Inferior parietal cortex (tissue), 1 donor: ENCODE measurements at regions not wholly inside any gene's neighbourhood (a gene's known extent, or its start where the extent isn't known, plus 50 kb on each side); places are given as distances from the start of the nearest gene placed in this dataset.

ENCODE experiments used
- DNase-seq: peaks from one replicate; pipeline ENCODE4 v3.0.0-alpha.2; 2016; ENCODE audit errors: extremely low spot score

- DNase-seq: no peak
Observed at GRCh38 chr17:13087802-13088201, 70.0 kb upstream of the ELAC2 start.

DNA sequence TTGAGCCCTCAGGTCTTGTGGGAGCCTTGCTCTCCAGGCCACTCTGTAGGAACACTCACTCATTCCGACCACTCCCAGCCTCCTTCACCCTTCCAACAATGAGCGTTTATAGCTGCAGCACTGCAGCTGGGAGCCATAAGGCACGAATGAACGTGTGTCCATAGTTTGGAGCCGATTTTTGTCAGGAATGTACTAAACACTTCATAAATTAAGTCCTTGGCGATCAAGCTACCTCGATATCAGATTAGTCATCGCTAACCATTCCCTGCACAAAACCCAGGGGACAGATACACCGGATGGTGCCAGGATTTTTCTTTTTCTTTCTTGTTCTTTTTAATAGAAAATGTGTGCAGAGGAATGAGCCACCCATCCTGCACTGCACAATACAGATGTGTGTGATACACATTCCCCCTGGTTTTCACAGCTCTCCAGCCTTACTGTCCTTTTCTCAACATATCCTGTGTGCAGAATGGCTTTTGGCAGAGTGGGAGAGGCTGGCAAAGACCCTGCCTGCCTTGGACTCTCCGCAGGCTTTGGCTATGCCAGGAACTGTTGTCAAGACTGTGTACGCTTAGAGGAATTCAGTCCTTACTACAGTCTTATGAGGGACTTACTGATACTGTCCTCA is 68.4 kb upstream of the ELAC2 start:
- DNase-seq: no peak

DNA sequence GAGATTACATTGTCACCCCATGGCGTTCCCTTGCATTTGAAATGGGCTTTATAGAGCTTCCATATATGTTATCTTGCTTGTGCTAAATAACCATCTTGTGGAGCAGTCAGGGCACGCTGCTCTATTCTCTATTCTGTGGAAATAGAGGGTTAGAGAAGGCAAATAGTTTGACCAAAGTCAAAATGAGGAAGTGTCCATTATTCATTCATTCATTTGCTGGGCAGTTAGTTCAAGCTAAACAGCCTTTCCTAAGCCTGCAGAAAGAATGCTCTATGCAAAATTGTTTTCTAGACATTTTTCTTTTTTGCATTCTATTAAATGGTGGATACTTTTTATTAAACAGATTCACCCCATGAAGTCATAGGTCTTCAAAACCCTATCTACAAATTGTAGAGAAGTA is 67.8 kb upstream of the ELAC2 start:
- DNase-seq: no peak

GRCh38 chr17:13084420-13084819 is 66.6 kb upstream of the ELAC2 start:
- DNase-seq: no peak

GRCh38 chr17:13078591-13079385 is 61.0 kb upstream of the ELAC2 start:
- no peak for DNase-seq

DNA sequence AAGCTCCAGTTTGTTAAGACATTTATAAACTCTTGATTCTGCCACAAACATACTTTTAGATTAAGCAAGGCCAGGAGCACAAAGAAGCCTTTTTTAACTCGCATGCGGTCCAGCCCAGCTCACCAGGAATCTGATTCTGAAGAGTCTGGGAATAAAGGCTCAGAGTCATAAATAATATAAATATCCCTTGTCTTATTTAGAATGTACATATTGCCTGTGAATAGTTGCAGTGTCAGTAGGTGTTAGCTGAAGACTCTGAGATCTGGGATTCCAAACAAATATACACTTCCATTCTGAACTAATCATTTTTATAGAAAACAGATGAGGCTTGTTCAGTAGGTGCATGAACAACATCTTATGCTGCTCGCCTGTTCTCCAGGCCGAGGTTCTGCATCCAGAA is 59.1 kb upstream of the ELAC2 start:
- DNase-seq: no peak

DNA sequence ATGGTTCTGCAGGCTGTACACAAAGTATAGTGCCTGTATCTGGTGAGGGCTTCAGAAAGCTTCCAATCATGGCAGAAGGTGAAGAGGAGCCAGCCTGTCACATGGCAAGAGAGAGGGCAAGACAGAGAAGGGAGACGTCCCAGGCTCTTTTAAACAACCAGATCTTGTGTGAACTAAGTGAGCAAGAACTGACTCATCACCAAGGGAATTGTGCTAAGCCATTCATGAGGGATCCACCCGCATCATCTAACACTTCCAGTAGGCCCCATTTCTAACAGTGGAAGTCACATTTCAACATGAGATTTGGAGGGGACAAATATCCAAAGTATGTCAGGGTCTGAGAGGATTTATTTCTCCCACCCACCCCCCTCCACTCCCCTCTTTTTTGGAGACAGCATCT is 56.2 kb upstream of the ELAC2 start:
- no peak for DNase-seq

GRCh38 chr17:13073018-13073417 is 55.2 kb upstream of the ELAC2 start:
- no peak for DNase-seq

DNA sequence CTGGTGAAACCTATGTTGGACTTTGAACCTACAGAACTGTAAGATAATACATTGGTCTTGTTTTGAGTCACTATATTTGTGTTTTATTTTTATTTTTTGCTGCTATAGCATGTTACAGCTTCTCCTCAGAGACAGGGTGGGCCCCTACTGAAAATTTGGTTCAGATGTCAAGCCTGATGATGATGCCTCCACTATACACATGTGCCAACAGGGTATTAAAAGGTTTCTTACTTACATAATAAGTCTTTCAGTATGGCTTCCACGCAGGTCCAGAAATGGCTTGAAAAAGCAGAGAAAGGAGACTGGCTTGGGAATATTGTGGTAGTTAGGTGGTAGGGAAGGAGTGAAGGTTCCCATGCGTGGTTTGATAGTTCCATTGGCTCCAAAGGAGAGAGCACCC is 52.9 kb upstream of the ELAC2 start:
- DNase-seq: no peak

- no peak for DNase-seq
Observed at GRCh38 chr17:13067629-13068303, 49.9 kb upstream of the ELAC2 start.
